ENCODE measurements at regions not wholly inside any gene's neighbourhood (a gene's known extent, or its start where the extent isn't known, plus 50 kb on each side); places are given as distances from the start of the nearest gene placed in this dataset.

DNA sequence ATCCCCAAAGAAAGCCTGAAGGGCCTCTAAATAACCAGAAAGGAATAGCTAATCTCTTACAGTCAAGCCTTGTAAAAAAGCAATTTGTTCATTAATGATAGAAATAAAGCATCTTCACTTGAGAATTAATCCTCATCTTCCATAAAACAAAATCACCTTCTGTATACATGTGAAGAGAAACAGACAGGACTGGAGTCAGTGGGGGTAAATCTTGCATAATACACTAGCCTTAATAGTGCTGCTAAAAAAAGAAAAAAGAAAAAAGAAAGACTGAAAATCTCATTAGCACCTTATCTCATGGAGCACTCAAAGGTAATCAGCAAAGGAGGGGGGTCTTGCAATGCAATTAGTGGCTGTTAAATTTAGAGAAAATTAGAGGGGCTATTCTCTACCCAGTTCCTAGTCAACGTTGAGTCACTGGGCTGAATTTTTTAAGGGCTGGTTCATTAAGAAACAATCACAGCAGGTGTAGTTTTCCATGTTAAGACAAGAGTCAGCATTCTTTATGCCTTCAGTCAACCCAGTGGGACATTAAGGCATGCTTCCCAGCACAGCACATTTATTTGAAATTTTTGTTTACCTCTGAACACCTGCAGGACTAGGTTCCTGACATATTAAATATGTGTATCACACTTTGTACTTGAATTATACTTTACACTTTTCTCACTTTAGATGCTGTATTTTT is 1455.7 kb upstream of the CELF2 start:
- no peak overlapping the region for H3K4me2 ChIP-seq (ENCODE audit: control insufficient read depth, extremely low read depth, insufficient read depth, low read depth, low read length)
- H3K9ac ChIP-seq (ENCODE audit: control insufficient read depth, extremely low read depth, insufficient read depth, low read length): no peak overlapping the region
- no peaks in the 10 kb centered on the region for H3K36me3 ChIP-seq (ENCODE audit: control insufficient read depth in 2 of 2, extremely low read depth in 1 of 2, insufficient read depth in 2 of 2, low read length in 2 of 2)
- FAIRE-seq (no peak), DNase-seq (ENCODE audit: low read depth, low spot score) (no peak)
- no peaks in the 10 kb centered on the region for H3K79me2 ChIP-seq (ENCODE audit: control insufficient read depth, insufficient read depth, low read length)
- no peaks in the 10 kb centered on the region for H3K4me1 ChIP-seq (ENCODE audit: control insufficient read depth, extremely low read depth, insufficient read depth, low read length)
- H3K9me3 ChIP-seq (ENCODE audit: control insufficient read depth, low read depth, low read length): no peaks in the 10 kb centered on the region
- H4K20me1 ChIP-seq (ENCODE audit: control insufficient read depth, extremely low read depth, insufficient read depth, low read length): no peaks in the 10 kb centered on the region
- no peak overlapping the region for H3K4me3 ChIP-seq (ENCODE audit: control insufficient read depth in 2 of 3, extremely low read depth in 1 of 3, insufficient read depth in 2 of 3, low read depth in 1 of 3, low read length in 3 of 3)
- dilution Hi-C loops (cut with MboI; ENCODE audit: extremely low pct_ligation_motif_present, low sequenced_read_pairs): no loop called here
- H2AFZ ChIP-seq (ENCODE audit: control insufficient read depth, low read length): no peak overlapping the region
- no peak overlapping the region for H3K27ac ChIP-seq (ENCODE audit: control insufficient read depth, insufficient read depth, low read length)
- TF ChIP-seq, protein P1, sequence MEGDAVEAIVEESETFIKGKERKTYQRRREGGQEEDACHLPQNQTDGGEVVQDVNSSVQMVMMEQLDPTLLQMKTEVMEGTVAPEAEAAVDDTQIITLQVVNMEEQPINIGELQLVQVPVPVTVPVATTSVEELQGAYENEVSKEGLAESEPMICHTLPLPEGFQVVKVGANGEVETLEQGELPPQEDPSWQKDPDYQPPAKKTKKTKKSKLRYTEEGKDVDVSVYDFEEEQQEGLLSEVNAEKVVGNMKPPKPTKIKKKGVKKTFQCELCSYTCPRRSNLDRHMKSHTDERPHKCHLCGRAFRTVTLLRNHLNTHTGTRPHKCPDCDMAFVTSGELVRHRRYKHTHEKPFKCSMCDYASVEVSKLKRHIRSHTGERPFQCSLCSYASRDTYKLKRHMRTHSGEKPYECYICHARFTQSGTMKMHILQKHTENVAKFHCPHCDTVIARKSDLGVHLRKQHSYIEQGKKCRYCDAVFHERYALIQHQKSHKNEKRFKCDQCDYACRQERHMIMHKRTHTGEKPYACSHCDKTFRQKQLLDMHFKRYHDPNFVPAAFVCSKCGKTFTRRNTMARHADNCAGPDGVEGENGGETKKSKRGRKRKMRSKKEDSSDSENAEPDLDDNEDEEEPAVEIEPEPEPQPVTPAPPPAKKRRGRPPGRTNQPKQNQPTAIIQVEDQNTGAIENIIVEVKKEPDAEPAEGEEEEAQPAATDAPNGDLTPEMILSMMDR (optimal IDR thresholded peaks at IDR 0.05 in 1 of 3, IDR thresholded peaks at IDR 0.05 in 1 of 3, conservative IDR thresholded peaks at IDR 0.05 in 1 of 3; ENCODE audit: extremely low read depth in 1 of 3, insufficient read depth in 2 of 3, low read length in 3 of 3): no peak
- no peaks in the 10 kb centered on the region for H3K9me1 ChIP-seq (ENCODE audit: control insufficient read depth, extremely low read depth, insufficient read depth, low read length)
- H3K27me3 ChIP-seq (ENCODE audit: control insufficient read depth, extremely low read depth, insufficient read depth, low read length): no peaks in the 10 kb centered on the region

DNA sequence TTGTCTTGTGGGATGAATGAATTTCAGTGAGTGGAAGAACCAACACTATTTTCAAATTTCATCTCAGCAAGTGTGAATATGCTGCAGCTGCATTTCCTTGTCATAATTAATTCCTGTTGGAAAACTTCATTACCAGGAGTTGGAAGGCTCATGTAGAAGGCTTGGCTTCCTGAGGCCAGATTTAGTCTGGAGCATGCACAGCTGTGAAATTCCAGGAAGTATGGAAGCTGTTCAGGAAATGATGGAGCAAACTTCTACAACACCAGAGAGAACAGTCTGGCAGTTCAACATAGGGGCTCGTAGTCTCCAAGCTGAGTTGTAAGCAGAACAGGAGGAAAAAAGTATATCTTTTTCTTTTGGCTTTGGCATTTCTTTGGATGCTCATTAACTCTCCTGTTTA is 1439.9 kb upstream of the CELF2 start:
- H3K4me1 ChIP-seq (ENCODE audit: control insufficient read depth, extremely low read depth, insufficient read depth, low read length): no peaks in the 10 kb centered on the region
- TF ChIP-seq, protein P1 (optimal IDR thresholded peaks at IDR 0.05 in 1 of 3, IDR thresholded peaks at IDR 0.05 in 1 of 3, conservative IDR thresholded peaks at IDR 0.05 in 1 of 3; ENCODE audit: extremely low read depth in 1 of 3, insufficient read depth in 2 of 3, low read length in 3 of 3): no peak
- TF ChIP-seq EZH2 (IDR thresholded peaks at IDR 0.05; ENCODE audit: low read length): no peak
- no peaks in the 10 kb centered on the region for H3K27me3 ChIP-seq (ENCODE audit: control insufficient read depth, extremely low read depth, insufficient read depth, low read length)
- dilution Hi-C loops (cut with MboI; ENCODE audit: extremely low pct_ligation_motif_present, low sequenced_read_pairs): no loop called here
- H3K4me2 ChIP-seq (ENCODE audit: control insufficient read depth, extremely low read depth, insufficient read depth, low read depth, low read length): no peak overlapping the region
- no peaks in the 10 kb centered on the region for H3K36me3 ChIP-seq (ENCODE audit: control insufficient read depth in 2 of 2, extremely low read depth in 1 of 2, insufficient read depth in 2 of 2, low read length in 2 of 2)
- H4K20me1 ChIP-seq (ENCODE audit: control insufficient read depth, extremely low read depth, insufficient read depth, low read length): no peaks in the 10 kb centered on the region
- no peak overlapping the region for H2AFZ ChIP-seq (ENCODE audit: control insufficient read depth, low read length)
- DNase-seq (ENCODE audit: low read depth, low spot score) (no peak), FAIRE-seq (no peak)
- no peaks in the 10 kb centered on the region for H3K9me1 ChIP-seq (ENCODE audit: control insufficient read depth, extremely low read depth, insufficient read depth, low read length)
- H3K4me3 ChIP-seq (ENCODE audit: control insufficient read depth in 2 of 3, extremely low read depth in 1 of 3, insufficient read depth in 2 of 3, low read depth in 1 of 3, low read length in 3 of 3): no peak overlapping the region
- no peak overlapping the region for H3K27ac ChIP-seq (ENCODE audit: control insufficient read depth, insufficient read depth, low read length)
- no peaks in the 10 kb centered on the region for H3K9me3 ChIP-seq (ENCODE audit: control insufficient read depth, low read depth, low read length)
- no peaks in the 10 kb centered on the region for H3K79me2 ChIP-seq (ENCODE audit: control insufficient read depth, insufficient read depth, low read length)
- H3K9ac ChIP-seq (ENCODE audit: control insufficient read depth, extremely low read depth, insufficient read depth, low read length): no peak overlapping the region
